ENCODE measurements at regions not wholly inside any gene's neighbourhood (a gene's known extent, or its start where the extent isn't known, plus 50 kb on each side); places are given as distances from the start of the nearest gene placed in this dataset.
A peak's percentile ranks its signal among the peaks of the same experiment; 100 is the strongest.

GRCh38 chr2:224271617-224272236 is 130.2 kb downstream of the FAM124B start:
- Histone ChIP-seq H3K4me3 (no peak overlapping the region), H3K9me2 (ENCODE audit: insufficient read depth) (no peaks in the 10 kb centered on the region), H3K79me2 (replicated peaks; ENCODE audit: insufficient read depth) (no peaks in the 10 kb centered on the region), H3F3A (replicated peaks; ENCODE audit: low read depth) (no peaks in the 10 kb centered on the region), H3K4me2 (no peak overlapping the region), H3K27me3 (ENCODE audit: insufficient read depth) (no peaks in the 10 kb centered on the region), H2AFZ (no peak overlapping the region; the same call in 1 of the 2 replicates), H3K27ac (ENCODE audit: low read depth) (no peak overlapping the region), H3K36me3 (ENCODE audit: insufficient read depth) (no peaks in the 10 kb centered on the region), H4K20me1 (replicated peaks; ENCODE audit: insufficient read depth) (no peaks in the 10 kb centered on the region), H3K4me1 (ENCODE audit: insufficient read depth) (no peaks in the 10 kb centered on the region)
- no peaks in the 10 kb centered on the region for H3K27me3 Mint-ChIP-seq (ENCODE audit: insufficient read depth, low read depth, poor library complexity)
- DNase-seq (ENCODE audit: low spot score) (no peak), ATAC-seq (no peak)
- H3K4me1 Mint-ChIP-seq = no peaks in the 10 kb centered on the region
- no peak overlapping the region for H3K27ac Mint-ChIP-seq
- no peak overlapping the region for H3K4me3 Mint-ChIP-seq
- no peaks in the 10 kb centered on the region for H3K36me3 Mint-ChIP-seq (ENCODE audit: low read depth)
- no peak for TF ChIP-seq EZH2 (IDR thresholded peaks at IDR 0.05; ENCODE audit: low read depth, unreplicated experiment)
- H3K9me3 Mint-ChIP-seq = no peaks in the 10 kb centered on the region

GRCh38 chr2:224268441-224268840 is 133.5 kb downstream of the FAM124B start:
- DNase-seq (ENCODE audit: low spot score) (no peak), ATAC-seq (no peak)
- Histone ChIP-seq H2AFZ (peak overlapping the region; percentile 67; the same call in 1 of the 2 replicates), H3K4me1 (ENCODE audit: insufficient read depth) (peaks cover 14% of the 10 kb centered on the region), H3F3A (replicated peaks; ENCODE audit: low read depth) (no peaks in the 10 kb centered on the region), H3K27me3 (ENCODE audit: insufficient read depth) (no peaks in the 10 kb centered on the region), H3K36me3 (ENCODE audit: insufficient read depth) (no peaks in the 10 kb centered on the region), H3K4me2 (no peak overlapping the region), H3K79me2 (replicated peaks; ENCODE audit: insufficient read depth) (no peaks in the 10 kb centered on the region), H3K27ac (ENCODE audit: low read depth) (no peak overlapping the region), H4K20me1 (replicated peaks; ENCODE audit: insufficient read depth) (no peaks in the 10 kb centered on the region), H3K9me2 (ENCODE audit: insufficient read depth) (no peaks in the 10 kb centered on the region), H3K4me3 (no peak overlapping the region)
- Mint-ChIP-seq H3K4me1 (peaks cover 14% of the 10 kb centered on the region), H3K4me3 (no peak overlapping the region), H3K27ac (no peak overlapping the region), H3K27me3 (ENCODE audit: insufficient read depth, low read depth, poor library complexity) (no peaks in the 10 kb centered on the region), H3K36me3 (ENCODE audit: low read depth) (no peaks in the 10 kb centered on the region), H3K9me3 (no peaks in the 10 kb centered on the region)
- TF ChIP-seq ZNF331 (CRISPR knock-in tag; IDR thresholded peaks at IDR 0.05; ENCODE audit: low read depth) = no peak
- TF ChIP-seq STAT1 (IDR thresholded peaks at IDR 0.05; ENCODE audit: unreplicated experiment) = no peak
- no peak for TF ChIP-seq EZH2 (IDR thresholded peaks at IDR 0.05; ENCODE audit: low read depth, unreplicated experiment)
- TF ChIP-seq POLR2AphosphoS5 (IDR thresholded peaks at IDR 0.05; ENCODE audit: low read depth) = no peak
- no peak for TF ChIP-seq ZNF462 (CRISPR knock-in tag; IDR thresholded peaks at IDR 0.05)
- no peak for TF ChIP-seq NANOG (IDR thresholded peaks at IDR 0.05; ENCODE audit: borderline replicate concordance)
- TF ChIP-seq, protein P1, sequence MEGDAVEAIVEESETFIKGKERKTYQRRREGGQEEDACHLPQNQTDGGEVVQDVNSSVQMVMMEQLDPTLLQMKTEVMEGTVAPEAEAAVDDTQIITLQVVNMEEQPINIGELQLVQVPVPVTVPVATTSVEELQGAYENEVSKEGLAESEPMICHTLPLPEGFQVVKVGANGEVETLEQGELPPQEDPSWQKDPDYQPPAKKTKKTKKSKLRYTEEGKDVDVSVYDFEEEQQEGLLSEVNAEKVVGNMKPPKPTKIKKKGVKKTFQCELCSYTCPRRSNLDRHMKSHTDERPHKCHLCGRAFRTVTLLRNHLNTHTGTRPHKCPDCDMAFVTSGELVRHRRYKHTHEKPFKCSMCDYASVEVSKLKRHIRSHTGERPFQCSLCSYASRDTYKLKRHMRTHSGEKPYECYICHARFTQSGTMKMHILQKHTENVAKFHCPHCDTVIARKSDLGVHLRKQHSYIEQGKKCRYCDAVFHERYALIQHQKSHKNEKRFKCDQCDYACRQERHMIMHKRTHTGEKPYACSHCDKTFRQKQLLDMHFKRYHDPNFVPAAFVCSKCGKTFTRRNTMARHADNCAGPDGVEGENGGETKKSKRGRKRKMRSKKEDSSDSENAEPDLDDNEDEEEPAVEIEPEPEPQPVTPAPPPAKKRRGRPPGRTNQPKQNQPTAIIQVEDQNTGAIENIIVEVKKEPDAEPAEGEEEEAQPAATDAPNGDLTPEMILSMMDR (conservative IDR thresholded peaks at IDR 0.05; ENCODE audit: low read depth in 2 of 2) = no peak
- TF ChIP-seq, protein P2, sequence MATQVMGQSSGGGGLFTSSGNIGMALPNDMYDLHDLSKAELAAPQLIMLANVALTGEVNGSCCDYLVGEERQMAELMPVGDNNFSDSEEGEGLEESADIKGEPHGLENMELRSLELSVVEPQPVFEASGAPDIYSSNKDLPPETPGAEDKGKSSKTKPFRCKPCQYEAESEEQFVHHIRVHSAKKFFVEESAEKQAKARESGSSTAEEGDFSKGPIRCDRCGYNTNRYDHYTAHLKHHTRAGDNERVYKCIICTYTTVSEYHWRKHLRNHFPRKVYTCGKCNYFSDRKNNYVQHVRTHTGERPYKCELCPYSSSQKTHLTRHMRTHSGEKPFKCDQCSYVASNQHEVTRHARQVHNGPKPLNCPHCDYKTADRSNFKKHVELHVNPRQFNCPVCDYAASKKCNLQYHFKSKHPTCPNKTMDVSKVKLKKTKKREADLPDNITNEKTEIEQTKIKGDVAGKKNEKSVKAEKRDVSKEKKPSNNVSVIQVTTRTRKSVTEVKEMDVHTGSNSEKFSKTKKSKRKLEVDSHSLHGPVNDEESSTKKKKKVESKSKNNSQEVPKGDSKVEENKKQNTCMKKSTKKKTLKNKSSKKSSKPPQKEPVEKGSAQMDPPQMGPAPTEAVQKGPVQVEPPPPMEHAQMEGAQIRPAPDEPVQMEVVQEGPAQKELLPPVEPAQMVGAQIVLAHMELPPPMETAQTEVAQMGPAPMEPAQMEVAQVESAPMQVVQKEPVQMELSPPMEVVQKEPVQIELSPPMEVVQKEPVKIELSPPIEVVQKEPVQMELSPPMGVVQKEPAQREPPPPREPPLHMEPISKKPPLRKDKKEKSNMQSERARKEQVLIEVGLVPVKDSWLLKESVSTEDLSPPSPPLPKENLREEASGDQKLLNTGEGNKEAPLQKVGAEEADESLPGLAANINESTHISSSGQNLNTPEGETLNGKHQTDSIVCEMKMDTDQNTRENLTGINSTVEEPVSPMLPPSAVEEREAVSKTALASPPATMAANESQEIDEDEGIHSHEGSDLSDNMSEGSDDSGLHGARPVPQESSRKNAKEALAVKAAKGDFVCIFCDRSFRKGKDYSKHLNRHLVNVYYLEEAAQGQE (IDR thresholded peaks at IDR 0.05; ENCODE audit: unreplicated experiment) = no peak
- TF ChIP-seq ZNF114 (CRISPR knock-in tag; IDR thresholded peaks at IDR 0.05) = no peak
